GM18909 (cell line): ENCODE measurements at regions not wholly inside any gene's neighbourhood (a gene's known extent, or its start where the extent isn't known, plus 50 kb on each side); places are given as distances from the start of the nearest gene placed in this dataset.

ENCODE experiments used
- ATAC-seq: cut with Tn5 transposase; IDR thresholded peaks from one replicate; pipeline ENCODE4 v1.9.1; 2021; ENCODE audit warnings: mild to moderate bottlenecking; ENCODE audit not compliant: unreplicated experiment, poor library complexity

DNA sequence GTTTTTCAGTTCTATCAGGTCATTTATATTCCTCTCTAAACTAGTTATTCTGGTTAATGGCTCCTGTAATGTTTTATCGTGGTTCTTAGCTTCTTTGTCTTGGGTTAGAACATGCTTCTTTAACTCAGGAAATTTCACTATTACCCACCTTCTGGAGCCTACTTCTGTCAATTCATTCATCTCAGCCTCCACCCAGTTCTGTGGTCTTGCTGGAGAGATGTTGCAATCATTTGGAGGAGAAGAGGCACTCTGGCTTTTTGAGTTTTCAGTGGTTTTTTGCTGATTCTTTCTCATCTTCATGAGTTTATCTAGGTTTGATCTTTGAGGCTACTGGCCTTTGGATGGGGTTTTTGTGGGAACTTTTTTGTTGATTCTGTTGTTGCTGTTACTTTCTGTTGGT, 213.0 kb downstream of the BRINP2 start:
- ATAC-seq: no peak

DNA sequence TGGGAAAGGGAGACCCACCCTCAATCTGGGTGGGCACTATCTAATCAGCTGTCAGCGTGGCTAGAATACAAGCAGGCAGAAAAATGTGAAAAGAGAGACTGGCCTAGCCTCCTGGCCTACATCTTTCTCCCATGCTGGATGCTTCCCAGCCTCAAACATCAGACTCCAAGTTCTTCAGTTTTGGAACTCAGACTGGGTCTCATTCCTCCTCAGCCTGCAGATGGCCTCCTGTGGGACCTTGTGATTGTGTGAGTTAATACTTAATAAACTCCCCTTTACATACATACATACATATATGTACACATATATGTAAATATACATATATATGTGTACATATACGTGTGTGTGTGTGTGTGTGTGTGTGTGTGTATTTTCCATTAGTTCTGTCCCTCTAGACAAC, 207.1 kb downstream of the BRINP2 start:
- no peak for ATAC-seq

DNA sequence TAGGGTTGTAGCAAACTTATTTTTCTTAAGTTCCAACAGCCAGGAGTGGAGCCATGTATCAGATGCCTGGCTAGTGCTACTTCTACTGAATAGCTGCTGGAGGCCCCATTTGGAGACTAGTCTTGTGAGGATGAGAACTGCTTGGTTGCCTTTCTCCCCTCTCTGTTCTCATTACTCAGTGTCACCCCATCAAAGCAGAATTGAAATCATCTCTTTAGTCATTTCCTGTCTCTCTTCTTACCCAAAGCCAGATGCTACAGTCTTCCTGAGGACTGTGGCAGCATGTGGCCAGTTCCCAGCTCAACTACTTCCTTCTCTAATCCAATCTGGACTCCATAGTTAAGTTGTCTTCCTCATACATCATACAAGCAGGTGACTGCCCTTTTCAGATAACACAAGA, 197.5 kb downstream of the BRINP2 start:
- ATAC-seq: no peak

DNA sequence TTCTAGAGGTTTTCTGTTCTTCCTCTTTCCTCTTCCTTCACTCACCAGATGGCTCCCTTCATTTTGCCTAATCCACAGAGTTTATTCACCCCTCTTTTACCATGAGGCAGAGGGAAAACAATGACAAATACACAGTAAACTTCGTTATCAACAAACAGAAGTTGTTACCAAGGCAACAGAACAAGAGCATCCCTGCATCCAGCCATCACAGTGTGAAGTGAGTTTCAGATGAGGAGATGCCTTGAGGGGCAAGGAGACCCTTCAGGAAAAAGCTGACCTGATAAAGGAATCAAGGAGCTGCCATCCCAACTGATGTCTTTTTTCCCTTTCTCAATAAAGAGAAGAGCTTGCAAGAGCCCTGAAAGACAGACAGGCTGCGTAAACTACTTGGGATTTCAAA, 195.3 kb downstream of the BRINP2 start:
- no peak for ATAC-seq

DNA sequence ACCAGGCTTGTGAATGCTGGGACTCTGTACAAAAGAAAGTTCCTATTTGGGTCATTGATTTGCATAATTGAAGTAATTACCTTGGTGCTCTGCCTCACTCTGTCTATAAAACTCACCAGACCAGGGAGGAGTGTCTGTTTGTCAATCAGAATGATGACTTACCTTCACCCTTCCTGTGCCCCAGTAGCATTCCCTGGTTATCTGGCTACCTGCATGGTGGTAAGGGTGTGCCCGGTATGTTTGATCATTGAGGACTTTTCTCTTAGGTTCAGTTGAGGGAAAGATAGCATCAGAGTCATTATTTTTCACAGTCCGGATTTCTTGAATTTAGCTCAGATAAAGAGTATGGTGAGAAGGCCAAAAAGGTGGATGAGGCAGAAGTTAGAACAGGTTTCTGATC, 190.0 kb downstream of the BRINP2 start:
- no peak for ATAC-seq

DNA sequence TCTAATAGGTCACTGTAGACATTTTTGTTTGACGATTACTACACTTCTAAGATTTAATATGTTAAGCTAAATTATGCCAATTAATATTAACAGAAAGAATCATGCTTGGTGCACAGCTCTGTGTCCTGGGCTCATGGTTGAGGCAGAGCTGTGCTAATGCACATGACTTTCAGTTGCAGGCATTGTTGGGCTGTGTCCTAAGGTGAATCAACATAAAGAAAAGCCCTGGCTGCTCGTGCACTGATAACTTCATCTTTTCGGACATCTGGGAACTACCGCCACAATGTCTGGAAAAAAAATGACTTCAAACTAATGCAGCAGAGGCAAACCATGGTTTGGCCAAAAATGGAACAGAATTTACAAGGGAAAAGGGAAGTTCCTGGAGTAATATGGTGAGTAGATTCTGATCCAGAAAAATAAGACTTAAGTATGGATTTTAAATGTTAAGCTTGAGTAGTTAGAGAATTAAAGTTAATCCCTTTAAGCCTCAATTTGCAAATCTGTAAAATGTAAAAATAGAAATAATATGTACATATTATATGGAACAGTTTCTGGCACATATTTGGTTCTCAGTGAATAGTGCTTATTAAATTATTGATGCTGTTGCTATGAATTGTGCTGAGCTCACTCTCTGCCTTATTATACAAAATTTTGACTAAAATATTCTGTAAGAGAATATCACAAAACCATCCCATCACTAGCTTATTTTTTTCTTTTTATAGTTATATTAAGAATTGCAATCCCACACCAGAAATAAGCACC, 186.1 kb downstream of the BRINP2 start:
- ATAC-seq: no peak

DNA sequence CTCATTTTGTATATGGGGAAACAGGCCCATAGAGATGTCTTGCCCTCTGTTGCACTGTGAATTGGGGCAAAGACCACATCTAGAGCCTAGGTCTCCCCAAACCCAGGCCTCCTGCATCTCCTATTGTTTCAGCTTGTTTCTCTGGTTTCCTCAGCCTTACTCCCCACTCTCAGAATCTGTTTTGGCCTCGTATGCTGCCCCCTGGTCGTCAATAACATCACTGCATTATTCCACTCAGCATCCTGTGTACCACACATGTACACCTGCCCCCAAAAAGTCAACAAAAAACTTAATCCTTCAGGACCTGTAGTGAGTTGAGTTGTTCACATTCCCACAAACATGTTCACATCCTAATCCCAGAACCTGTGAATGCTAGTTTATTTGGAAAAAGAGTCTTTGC, 184.8 kb downstream of the BRINP2 start:
- no peak for ATAC-seq

DNA sequence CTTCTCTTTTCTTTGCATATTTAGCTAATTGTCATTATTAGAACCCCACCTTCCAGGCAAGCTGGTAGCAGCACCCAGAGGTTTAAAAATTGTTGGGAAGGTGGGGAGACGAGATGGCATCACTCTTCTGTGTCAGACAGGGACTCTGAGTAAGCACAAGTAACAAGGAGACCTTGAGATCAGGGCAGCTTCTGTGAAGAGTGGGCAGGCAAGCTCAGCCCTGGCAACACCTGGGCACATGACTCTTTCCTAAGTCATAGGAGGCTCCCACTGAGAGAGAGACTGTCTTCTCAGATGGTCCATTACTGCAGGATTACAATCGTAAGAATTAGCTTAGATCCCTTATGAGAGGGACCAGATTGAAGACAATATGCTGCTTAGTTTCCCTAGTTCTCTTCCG, 183.5 kb downstream of the BRINP2 start:
- ATAC-seq: no peak

DNA sequence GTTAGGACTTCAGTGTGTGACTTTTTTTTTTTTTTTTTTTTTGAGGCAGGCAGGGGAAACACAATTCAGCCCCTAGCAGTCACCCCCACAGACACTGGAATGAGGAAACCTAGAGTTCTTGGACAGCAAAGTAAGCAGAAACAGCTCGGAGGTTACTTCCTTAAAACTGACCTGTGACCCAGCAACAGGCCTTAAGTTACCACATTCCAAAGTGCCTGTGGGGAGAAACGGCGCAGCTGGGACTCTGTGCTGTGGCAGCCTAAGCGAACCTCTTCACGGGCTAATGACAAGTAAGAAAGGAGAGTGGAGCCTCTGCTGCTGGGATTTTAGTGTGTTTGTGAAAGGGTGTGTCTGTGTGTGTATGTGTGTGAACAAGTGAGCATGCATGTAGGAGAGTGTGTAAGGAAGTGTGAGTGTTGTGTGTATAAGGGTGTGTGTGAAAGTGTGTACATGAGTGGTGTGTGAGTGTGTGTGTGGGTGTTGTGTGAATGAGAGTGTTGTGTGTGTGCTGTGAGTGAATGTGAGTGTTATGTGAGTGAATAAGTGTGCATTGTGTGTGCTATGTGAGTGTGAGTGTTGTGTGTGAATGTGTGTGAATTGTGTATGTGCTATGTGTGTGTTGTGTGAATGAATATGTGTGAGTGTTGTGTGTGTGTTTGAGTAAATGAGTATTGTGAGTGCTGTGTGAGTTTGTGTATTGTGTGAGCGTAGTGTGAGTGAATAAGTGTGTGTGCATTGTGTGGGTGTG, 180.8 kb downstream of the BRINP2 start:
- no peak for ATAC-seq

DNA sequence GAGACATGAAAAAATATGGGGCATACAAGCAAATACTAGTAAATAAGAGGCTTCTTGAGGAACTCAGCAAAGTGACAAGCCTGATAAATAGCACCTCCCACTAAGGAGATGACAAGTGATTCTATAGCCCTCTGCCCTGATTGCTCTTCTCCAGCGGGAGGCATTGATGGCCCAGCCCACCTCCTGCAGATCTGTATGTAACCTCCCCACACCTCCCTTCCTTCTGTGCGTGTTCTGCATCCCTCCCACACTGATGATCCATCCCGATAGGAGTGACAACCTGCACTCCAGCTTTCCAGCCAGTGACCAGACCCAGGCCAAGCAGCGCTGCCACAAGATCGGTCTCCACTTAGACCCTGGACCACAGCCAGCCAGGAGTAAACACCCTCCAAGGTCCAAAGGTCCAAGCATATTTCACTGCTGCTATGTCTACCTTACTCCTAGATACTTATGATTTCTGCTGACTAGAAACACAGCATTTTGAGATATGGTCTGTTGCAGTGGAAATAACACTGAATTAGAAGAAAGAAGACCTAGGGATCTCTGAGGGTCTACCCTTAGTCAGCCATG, 176.1 kb downstream of the BRINP2 start:
- ATAC-seq: no peak

DNA sequence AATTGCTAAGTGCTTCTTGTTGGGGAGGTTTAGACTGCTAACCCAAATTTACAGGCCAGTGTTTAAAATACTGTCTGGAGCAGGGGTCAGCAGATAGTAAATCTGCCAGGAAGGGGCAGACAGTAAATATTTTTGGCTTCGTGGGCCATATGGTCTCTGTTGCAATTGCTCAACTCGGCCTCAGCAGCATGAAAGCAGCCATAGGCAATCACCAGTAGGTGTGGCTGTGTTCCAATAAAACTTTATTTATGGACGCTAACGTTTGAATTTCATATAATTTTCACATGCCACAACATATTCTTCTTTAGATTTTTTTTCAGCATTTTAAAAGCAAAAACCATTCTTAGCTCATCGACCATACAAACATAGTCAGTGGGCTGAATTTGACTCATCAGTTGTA, 172.7 kb downstream of the BRINP2 start:
- no peak for ATAC-seq

DNA sequence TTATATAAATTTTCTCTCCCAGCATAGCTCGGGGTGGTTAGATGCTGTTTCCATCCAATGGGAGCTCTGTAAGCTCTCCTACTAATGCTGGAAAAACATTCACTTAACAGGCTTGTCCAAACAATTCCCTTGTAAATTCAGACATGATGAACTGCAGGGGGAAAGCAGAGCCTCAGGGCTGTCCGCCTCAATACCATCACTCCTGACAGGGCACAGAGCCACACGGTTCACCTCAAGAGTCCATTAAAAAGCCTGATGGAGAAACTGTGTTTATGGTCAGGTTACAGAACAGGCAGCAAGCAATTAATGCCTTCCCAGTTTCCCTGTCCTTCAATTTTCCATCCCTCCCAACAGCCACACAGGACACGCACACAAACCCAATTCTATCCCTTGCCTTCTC, 171.0 kb downstream of the BRINP2 start:
- no peak for ATAC-seq

DNA sequence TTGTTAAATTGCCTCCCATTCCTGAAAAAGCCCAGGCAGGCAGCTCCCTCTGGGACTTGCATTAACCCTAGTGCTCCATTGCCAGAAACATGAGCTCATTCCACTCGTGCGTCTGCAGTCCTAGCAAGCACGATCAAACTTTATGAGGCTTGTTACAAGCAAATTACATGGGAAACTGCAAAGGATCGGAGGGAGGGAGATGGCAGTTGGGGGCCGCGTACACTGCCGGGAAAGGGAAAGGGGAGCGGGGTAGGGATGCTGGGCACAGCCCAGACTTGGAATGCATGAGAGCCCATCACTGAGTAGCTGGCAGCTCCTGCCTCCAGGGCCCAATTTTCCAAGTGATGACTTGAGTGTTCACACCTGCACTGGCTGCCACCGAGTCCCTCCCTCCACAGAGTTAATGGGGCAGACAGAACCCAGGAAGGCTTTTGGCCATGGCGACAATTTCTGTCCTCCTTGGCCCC, 169.9 kb downstream of the BRINP2 start:
- no peak for ATAC-seq

DNA sequence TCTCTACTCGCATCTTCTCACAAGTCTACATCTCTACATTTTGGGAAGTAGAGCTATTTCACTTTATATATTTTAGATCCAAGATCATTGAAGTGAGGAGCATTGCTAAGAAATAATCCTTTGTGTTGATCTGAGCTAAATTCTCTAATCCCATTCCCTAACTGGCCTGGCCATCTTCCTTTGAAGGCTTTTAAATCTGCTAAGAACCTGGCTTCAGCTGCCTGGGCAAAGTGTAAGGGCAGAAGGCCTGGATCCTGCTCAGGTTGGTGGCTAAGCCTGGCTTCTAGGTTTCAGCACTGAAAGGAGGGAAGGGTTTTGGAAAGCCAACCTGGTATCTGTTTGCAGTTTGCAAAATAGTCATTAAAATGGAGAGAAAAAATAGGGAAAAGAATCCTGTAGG, 167.6 kb downstream of the BRINP2 start:
- no peak for ATAC-seq

DNA sequence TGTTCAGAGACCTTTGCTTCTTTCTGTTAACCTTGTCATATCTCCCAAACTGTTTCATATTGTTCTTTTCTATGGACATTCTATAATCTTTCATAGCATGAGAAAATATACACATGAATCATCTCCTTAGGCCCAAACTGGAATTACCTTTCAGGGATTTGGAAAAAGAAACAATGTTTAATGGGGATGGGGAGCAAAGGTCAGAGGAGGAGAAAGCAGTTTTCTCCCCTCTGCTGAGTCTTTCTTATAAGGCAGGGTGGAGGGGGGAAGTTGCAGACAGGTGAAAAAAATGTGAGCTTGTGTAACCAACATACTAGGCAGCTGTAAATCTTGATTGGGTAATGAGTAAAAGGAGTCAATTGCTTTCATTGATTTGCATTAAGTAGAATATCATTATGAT, 164.1 kb downstream of the BRINP2 start:
- no peak for ATAC-seq

DNA sequence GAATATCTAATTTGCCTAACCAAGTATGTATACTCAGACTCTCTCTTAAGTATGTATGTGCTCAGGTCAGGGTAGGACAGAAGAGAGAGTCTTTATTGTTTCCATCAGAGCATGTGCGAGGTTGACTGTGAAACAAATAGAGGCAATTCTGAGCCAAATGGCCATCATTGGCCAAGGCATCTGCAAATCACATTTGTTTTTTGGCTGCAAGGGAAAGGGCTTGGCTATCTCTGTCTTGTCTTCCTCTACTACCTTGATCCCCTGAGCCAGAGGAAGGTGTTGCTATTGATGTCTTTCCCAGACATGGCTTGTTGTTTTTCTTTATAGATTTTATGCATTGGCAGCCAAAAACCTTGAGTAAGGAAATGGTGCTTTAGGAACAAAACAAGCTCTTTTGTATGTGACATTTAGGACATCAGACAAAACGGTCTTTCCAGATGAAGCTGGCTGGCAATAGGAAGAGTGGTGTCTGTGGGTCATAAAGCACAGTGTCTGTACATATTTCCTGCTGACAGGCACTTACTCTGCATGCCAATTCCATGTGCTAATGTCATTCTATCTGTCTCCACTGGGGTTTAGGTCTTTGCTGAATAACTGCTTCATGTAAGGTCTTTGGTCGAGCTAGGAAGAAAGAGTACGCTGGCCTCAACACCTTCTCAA, 163.3 kb downstream of the BRINP2 start:
- no peak for ATAC-seq
